Common myeloid progenitor, CD34-positive (primary cell): ENCODE measurements at regions not wholly inside any gene's neighbourhood (a gene's known extent, or its start where the extent isn't known, plus 50 kb on each side); places are given as distances from the start of the nearest gene placed in this dataset.
A peak's percentile ranks its signal among the peaks of the same experiment; 100 is the strongest.

Source experiments
- CTCF ChIA-PET: fragments of 350-600 bp; sonication (Branson Sonifier 250); formaldehyde crosslinking; loops from one replicate; lab custom pipeline; 2021; ENCODE audit warnings: antibody characterized with exemption; lab: Charles Lee
- POLR2A ChIA-PET: fragments of 350-600 bp; sonication (Branson Sonifier 250); formaldehyde crosslinking; loops from one replicate; lab custom pipeline; 2021; ENCODE audit warnings: antibody characterized with exemption; lab: Charles Lee
- DNase-seq, 3 donors: peaks; one replicate each; pipeline versions ENCODE4 v3.0.0 to v3.0.0-alpha.2; 2013
- H3K27ac ChIP-seq, 2 experiments: 1 replicate in 1 of 2; 2 replicates in 1 of 2; pipeline ENCODE4 v1.7.0; 2013; ENCODE audit warnings: inconsistent platforms in 2 of 2, low read length in 2 of 2, mild to moderate bottlenecking in 2 of 2, low read depth in 1 of 2, moderate library complexity in 1 of 2; ENCODE audit not compliant: severe bottlenecking in 2 of 2, insufficient read depth in 1 of 2, poor library complexity in 1 of 2
- H3K27me3 ChIP-seq, 5 experiments: replicated peaks in 2 of 5; 1 replicate in 3 of 5; 2 replicates in 2 of 5; pipeline versions ENCODE4 v1.6.1 to v1.7.0; 2013; ENCODE audit warnings: low read length in 4 of 5, mild to moderate bottlenecking in 2 of 5, moderate library complexity in 2 of 5, inconsistent platforms in 1 of 5; ENCODE audit not compliant: insufficient read depth in 5 of 5, control insufficient read depth in 4 of 5
- H3K36me3 ChIP-seq, 4 experiments: 1 replicate in 2 of 4; 2 replicates in 2 of 4; pipeline versions ENCODE4 v1.6.1 to v1.7.0; 2013; ENCODE audit warnings: low read length in 3 of 4, control low read depth in 1 of 4, mild to moderate bottlenecking in 1 of 4; ENCODE audit not compliant: control insufficient read depth in 4 of 4, insufficient read depth in 4 of 4
- H3K4me1 ChIP-seq, 4 experiments: 1 replicate in 3 of 4; 2 replicates in 1 of 4; pipeline versions ENCODE4 v1.6.1 to v1.7.1; 2013; ENCODE audit warnings: low read length in 3 of 4, mild to moderate bottlenecking in 3 of 4, control low read depth in 1 of 4, inconsistent platforms in 1 of 4, moderate library complexity in 1 of 4; ENCODE audit not compliant: control insufficient read depth in 4 of 4, insufficient read depth in 4 of 4; ENCODE audit errors: control extremely low read depth in 1 of 4
- H3K4me3 ChIP-seq, 7 experiments: 1 replicate in 4 of 7; 2 replicates in 3 of 7; pipeline versions ENCODE4 v1.5.1 to v1.7.0; 2013; ENCODE audit warnings: mild to moderate bottlenecking in 7 of 7, low read length in 6 of 7, moderate library complexity in 6 of 7, inconsistent platforms in 2 of 7, low read depth in 2 of 7, control low read depth in 1 of 7; ENCODE audit not compliant: insufficient read depth in 4 of 7, control insufficient read depth in 1 of 7; ENCODE audit errors: extremely low read depth in 1 of 7
- H3K9me3 ChIP-seq, 5 experiments: 1 replicate in 4 of 5; 2 replicates in 1 of 5; pipeline versions ENCODE4 v1.6.1 to v1.7.1; 2013; ENCODE audit warnings: low read length in 4 of 5, mild to moderate bottlenecking in 2 of 5, inconsistent platforms in 1 of 5, low read depth in 1 of 5, moderate library complexity in 1 of 5; ENCODE audit not compliant: control insufficient read depth in 4 of 5, insufficient read depth in 2 of 5; ENCODE audit errors: control extremely low read depth in 1 of 5
- WGBS: methylation state at CpG from one replicate; pipeline ENCODE4 v1.1.5; 2013; ENCODE audit not compliant: insufficient coverage; 5-methylcytosine and 5-hydroxymethylcytosine counted together

DNA sequence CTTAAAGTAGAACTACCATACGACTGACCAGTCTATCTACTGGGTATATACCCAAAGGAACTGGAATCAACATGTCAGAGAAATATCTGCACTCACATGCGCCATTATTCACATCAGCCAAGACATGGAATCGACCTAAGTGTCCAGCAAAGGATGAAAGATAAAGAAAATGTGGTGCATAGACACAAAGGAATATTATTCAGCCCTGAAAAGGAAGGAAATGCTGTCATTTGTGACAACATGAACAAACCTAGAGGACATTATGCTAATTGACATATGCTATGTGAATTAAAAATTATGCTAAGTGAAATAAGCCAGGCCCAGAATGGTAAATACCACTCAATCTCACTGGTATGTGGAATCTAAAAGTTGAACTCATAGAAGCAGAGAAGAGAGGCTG, 123.7 kb downstream of the KLF6 start:
- Histone ChIP-seq H3K27ac (no peak overlapping the region), H3K27me3 (no peaks in the 10 kb centered on the region), H3K36me3 (no peaks in the 10 kb centered on the region), H3K9me3 (peaks cover 0 to 4% (median 0%) of the 10 kb centered on the region in 5 experiments), H3K4me1 (peaks cover 0 to 6% (median 5%) of the 10 kb centered on the region in 4 experiments), H3K4me3 (no peak overlapping the region)
- no peak for DNase-seq
- WGBS: 83% methylated on average over 1 of the region's 3 CpGs
- ChIA-PET POLR2A (no interaction called here), CTCF (no interaction called here)

DNA sequence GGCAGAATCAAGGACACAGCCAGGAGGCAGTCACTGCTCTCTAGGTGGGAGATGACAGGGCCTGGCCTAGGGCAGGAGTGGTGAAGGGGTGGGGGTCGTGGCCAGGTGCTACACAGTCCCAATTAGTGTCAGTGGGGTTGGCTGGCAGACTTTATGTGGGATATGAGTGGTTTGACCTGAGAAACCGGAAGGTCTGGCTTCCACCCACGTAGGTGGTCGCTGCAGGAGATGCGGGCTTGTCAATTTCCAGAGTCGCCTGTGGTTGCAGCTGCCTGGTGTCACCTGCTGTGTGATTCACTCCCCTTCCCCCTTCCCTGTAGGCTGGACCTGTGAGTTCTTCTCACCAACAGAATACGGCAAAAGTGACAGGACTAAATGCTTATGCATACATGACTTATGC, 124.3 kb downstream of the KLF6 start:
- CTCF ChIA-PET: no interaction called here
- POLR2A ChIA-PET: no interaction called here
- H3K4me1 ChIP-seq: peaks cover 0 to 5% (median 2%) of the 10 kb centered on the region in 4 experiments
- no peak overlapping the region for H3K4me3 ChIP-seq
- H3K36me3 ChIP-seq: no peaks in the 10 kb centered on the region
- H3K9me3 ChIP-seq: peaks cover 0 to 4% (median 0%) of the 10 kb centered on the region in 5 experiments
- no peaks in the 10 kb centered on the region for H3K27me3 ChIP-seq
- 100% methylated on average over 6 of the region's 7 CpGs for WGBS
- H3K27ac ChIP-seq: no peak overlapping the region
- DNase-seq: no peak

DNA sequence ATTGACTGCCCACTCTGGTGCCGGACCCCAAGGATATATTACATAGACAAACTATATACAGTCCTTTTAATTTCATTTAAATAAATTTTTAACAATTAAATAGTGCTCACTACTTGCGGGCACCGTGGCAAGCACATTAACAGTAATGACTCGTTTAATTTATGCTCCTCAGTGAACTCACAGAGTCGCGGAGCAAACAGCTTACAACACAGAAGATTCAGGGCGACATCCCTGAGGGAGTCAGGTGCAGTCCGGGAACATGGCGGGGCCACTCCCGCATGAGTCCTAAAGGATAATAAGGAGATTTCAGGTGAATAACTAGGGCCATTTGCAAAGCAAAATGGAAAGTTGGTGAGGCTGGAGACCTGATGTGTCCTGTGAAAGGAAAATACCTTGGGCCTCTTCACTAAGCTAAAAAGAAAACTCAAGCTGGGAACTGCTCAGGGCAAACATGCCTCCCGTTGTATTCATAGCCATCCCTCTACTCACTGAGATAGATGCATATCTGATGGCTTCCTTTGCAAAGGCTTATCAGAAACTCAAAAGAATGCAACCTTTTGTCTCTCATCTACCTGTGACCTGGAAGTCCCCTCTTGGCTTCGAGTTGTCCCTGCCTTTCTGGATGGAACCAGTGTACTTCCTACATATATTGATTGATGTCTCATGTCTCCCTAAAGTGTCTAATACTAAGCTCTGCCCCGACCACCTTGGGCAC, 125.6 kb downstream of the KLF6 start:
- Histone ChIP-seq H3K9me3 (peaks cover 0 to 4% (median 0%) of the 10 kb centered on the region in 5 experiments), H3K4me3 (no peak overlapping the region), H3K36me3 (no peaks in the 10 kb centered on the region), H3K27me3 (no peaks in the 10 kb centered on the region), H3K27ac (no peak overlapping the region), H3K4me1 (peaks cover 6 to 18% (median 11%) of the 10 kb centered on the region in 4 experiments)
- WGBS: 93% methylated on average over 8 of the region's 13 CpGs
- DNase-seq: no peak
- ChIA-PET POLR2A (no interaction called here), CTCF (no interaction called here)

DNA sequence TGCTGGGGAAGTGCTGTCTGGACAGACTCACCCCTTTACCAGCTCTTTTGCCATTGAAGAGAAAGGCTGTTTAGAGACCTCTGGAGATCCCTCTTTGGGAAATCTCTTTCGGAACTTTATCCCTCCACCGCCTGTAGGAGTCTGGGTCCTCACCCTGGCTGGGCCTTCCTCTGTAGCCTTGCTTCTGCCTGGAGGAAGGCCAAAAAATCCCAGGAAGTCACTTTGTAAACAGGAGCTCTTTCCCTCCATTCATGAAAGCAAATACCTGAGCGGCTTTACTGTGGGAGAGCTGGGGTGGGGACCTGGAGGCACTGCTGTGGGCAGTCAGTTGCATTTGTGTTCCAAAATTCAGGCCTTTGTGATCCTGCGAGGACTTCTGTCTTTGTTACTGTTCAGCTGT, 126.2 kb downstream of the KLF6 start:
- Histone ChIP-seq H3K27me3 (no peaks in the 10 kb centered on the region), H3K27ac (no peak overlapping the region), H3K36me3 (no peaks in the 10 kb centered on the region), H3K9me3 (peaks cover 0 to 4% (median 0%) of the 10 kb centered on the region in 5 experiments), H3K4me1 (peaks cover 6 to 19% (median 11%) of the 10 kb centered on the region in 4 experiments), H3K4me3 (no peak overlapping the region)
- no peak for DNase-seq
- WGBS: 75% methylated on average over 4 of the region's 4 CpGs
- CTCF ChIA-PET: no interaction called here
- POLR2A ChIA-PET: no interaction called here

DNA sequence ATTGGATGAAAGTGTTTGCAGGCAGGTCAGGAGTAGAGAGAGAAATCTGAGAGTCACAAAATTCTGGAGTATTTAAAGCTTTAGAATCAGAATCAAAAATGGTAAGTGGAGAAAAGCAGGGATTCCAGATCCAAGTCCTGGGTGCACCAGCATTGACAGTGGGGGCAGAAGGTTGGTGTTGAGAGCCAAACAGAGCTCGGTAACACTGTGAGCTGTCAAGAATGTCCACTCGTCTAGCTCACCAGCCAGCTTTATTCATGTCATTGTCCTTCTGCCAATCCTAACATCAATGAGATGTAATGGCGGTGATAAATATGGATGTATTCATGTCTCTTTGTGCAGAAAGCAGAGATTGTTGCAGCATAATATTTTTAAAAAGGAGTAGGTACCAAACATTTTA, 128.8 kb downstream of the KLF6 start:
- CTCF ChIA-PET: no interaction called here
- Histone ChIP-seq H3K4me3 (no peak overlapping the region), H3K4me1 (peaks cover 6 to 19% (median 11%) of the 10 kb centered on the region in 4 experiments), H3K27ac (no peak overlapping the region), H3K36me3 (no peaks in the 10 kb centered on the region), H3K27me3 (no peaks in the 10 kb centered on the region), H3K9me3 (peaks cover 0 to 1% (median 0%) of the 10 kb centered on the region in 5 experiments)
- WGBS: 100% methylated on average over 2 of the region's 3 CpGs
- POLR2A ChIA-PET: no interaction called here
- no peak for DNase-seq

DNA sequence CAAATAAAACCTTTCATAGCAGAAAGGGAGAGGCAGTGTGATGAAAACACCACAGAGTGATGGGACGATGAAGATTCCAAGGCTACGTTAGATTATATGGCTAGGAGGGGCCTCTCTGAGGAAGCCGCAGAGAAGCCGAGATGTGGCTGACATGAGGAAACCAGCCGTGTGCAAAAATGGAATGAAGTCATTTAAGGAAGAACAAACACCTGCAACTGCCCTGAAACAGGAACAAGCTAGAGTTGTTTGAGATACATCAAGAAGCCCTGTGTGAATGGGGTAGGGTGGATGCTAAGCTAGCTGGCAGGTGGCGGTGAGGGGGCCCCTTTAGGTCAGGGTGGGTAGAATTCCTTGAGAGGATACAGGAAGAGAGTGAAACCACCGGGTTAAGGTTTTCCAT, 129.5 kb downstream of the KLF6 start:
- H3K4me3 ChIP-seq: peak overlapping the region in 3 of 7 experiments; percentile 26 to 46 (median 35)
- WGBS: 2% methylated on average over 7 of the region's 7 CpGs
- DNase-seq: peak; percentile 43 to 89 (median 75)
- ChIA-PET POLR2A (no interaction called here), CTCF (no interaction called here)
- H3K9me3 ChIP-seq: no peaks in the 10 kb centered on the region
- peaks cover 6 to 19% (median 11%) of the 10 kb centered on the region in 4 experiments for H3K4me1 ChIP-seq
- H3K27ac ChIP-seq: no peak overlapping the region
- H3K27me3 ChIP-seq: no peaks in the 10 kb centered on the region
- H3K36me3 ChIP-seq: no peaks in the 10 kb centered on the region

DNA sequence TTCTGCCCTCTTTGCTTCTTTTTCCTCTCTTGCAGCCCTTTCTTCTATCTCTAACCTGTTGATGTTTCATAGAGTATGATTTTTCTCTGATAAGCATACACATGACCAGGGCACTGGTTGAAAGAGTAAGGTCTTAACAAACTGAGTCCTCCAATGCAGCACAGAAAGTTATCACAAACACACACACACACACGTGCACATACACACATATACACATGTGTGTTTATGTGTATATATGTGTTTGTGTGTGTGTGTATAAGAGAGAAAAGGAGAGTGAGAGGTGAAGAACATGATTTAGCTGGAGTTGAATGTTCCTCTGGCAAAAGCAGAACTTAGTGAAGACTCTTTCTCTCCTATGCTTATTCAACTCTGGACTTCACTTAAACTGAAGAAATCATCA, 130.0 kb downstream of the KLF6 start:
- POLR2A ChIA-PET: no interaction called here
- H3K4me1 ChIP-seq: peaks cover 6 to 19% (median 11%) of the 10 kb centered on the region in 4 experiments
- WGBS: no CpG with 5 or more reads among the region's 1 CpG
- H3K27ac ChIP-seq: no peak overlapping the region
- H3K36me3 ChIP-seq: no peaks in the 10 kb centered on the region
- no peaks in the 10 kb centered on the region for H3K27me3 ChIP-seq
- peak; percentile 6 to 47 (median 41) for DNase-seq
- CTCF ChIA-PET: no interaction called here
- H3K9me3 ChIP-seq: no peaks in the 10 kb centered on the region
- H3K4me3 ChIP-seq: peak overlapping the region in 2 of 7 experiments; percentile 35 to 46
